ENCODE measurements at regions not wholly inside any gene's neighbourhood (a gene's known extent, or its start where the extent isn't known, plus 50 kb on each side); places are given as distances from the start of the nearest gene placed in this dataset.

DNA sequence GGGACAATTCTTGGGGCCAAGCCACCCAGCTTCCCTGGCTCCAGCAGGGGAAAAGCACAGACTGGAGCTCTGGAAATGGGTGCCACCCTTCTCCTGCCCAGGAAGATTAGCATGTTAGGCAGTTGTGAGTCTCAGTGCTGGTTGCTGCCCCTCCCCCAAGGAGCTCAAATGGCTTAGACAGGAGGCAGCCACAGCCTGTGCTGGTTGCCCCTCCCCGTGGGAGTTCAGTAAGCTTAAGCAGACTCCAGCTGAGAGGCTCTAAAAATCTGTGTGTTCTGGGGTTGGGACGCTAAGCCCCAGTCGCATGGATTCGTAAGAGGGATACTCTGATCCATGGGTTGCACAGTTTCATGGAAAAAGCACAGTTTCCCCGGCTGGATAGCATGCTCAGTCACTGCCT is 92.7 kb upstream of the NDST3 start:
- TF ChIP-seq EP300 (IDR thresholded peaks at IDR 0.05) = no peak
- TF ChIP-seq CTCF (IDR thresholded peaks at IDR 0.05) = no peak
- TF ChIP-seq POLR2A (IDR thresholded peaks at IDR 0.05) = no peak
- TF ChIP-seq POLR2AphosphoS5 (IDR thresholded peaks at IDR 0.05) = no peak
- H3K36me3 ChIP-seq = no peaks in the 10 kb centered on the region
- H3K9me3 ChIP-seq = peaks cover 0 to 3% (median 0%) of the 10 kb centered on the region in 4 donors
- ATAC-seq (ENCODE audit: low FRiP score in 2 of 2) = no peak
- no peaks in the 10 kb centered on the region for H3K4me1 ChIP-seq
- 64 to 80% methylated on average over 5 of the region's 5 CpGs for WGBS, 2 donors
- no peak overlapping the region for H3K4me3 ChIP-seq
- no peak for DNase-seq
- no peak overlapping the region for H3K27ac ChIP-seq
- H3K27me3 ChIP-seq = no peaks in the 10 kb centered on the region

- Histone ChIP-seq H3K36me3 (no peaks in the 10 kb centered on the region), H3K27me3 (no peaks in the 10 kb centered on the region), H3K4me3 (no peak overlapping the region), H3K9me3 (no peaks in the 10 kb centered on the region), H3K27ac (no peak overlapping the region), H3K4me1 (no peaks in the 10 kb centered on the region)
- WGBS, 2 donors = 71 to 77% methylated on average over 3 of the region's 3 CpGs
- ATAC-seq (ENCODE audit: low FRiP score in 2 of 2) (no peak), DNase-seq (no peak)
- TF ChIP-seq EP300 (IDR thresholded peaks at IDR 0.05) = no peak
- no peak for TF ChIP-seq CTCF (IDR thresholded peaks at IDR 0.05)
- TF ChIP-seq POLR2AphosphoS5 (IDR thresholded peaks at IDR 0.05) = no peak
- TF ChIP-seq POLR2A (IDR thresholded peaks at IDR 0.05) = no peak
Observed at GRCh38 chr4:117949621-117950020, 84.7 kb upstream of the NDST3 start.

- Histone ChIP-seq H3K9me3 (no peaks in the 10 kb centered on the region), H3K4me3 (no peak overlapping the region), H3K27ac (no peak overlapping the region), H3K36me3 (no peaks in the 10 kb centered on the region), H3K4me1 (no peaks in the 10 kb centered on the region), H3K27me3 (no peaks in the 10 kb centered on the region)
- TF ChIP-seq POLR2AphosphoS5 (IDR thresholded peaks at IDR 0.05) = no peak
- DNase-seq (no peak), ATAC-seq (ENCODE audit: low FRiP score in 2 of 2) (no peak)
Observed at GRCh38 chr4:117957571-117957970, 76.7 kb upstream of the NDST3 start.

DNA sequence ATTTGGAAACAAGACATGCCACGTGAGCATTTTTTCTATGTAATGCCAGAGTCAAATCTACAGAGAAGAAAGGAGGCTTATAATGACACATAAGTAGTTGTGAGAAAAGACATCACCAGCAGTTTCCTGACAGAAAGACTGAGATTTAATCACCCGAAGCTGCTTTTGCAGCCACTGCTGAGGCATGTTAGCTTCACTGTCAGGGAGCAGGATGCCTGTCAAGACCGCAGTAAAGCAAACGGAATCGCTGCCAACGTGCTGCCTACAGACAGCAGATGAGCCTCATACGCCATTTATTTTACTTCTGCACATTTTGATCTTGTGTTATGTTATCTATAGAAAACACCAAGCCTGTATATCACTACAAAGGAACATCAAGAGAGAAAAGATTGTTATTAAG is 68.7 kb upstream of the NDST3 start:
- H3K4me3 ChIP-seq = no peak overlapping the region
- H3K9me3 ChIP-seq = no peaks in the 10 kb centered on the region
- DNase-seq (no peak), ATAC-seq (ENCODE audit: low FRiP score in 2 of 2) (no peak)
- no peak overlapping the region for H3K27ac ChIP-seq
- H3K36me3 ChIP-seq = no peaks in the 10 kb centered on the region
- TF ChIP-seq EP300 (IDR thresholded peaks at IDR 0.05) = no peak
- TF ChIP-seq CTCF (IDR thresholded peaks at IDR 0.05) = no peak
- TF ChIP-seq POLR2A (IDR thresholded peaks at IDR 0.05) = no peak
- no peak for TF ChIP-seq POLR2AphosphoS5 (IDR thresholded peaks at IDR 0.05)
- H3K4me1 ChIP-seq = no peaks in the 10 kb centered on the region
- WGBS, 2 donors = 45 to 59% methylated on average over 7 of the region's 7 CpGs
- H3K27me3 ChIP-seq = no peaks in the 10 kb centered on the region

DNA sequence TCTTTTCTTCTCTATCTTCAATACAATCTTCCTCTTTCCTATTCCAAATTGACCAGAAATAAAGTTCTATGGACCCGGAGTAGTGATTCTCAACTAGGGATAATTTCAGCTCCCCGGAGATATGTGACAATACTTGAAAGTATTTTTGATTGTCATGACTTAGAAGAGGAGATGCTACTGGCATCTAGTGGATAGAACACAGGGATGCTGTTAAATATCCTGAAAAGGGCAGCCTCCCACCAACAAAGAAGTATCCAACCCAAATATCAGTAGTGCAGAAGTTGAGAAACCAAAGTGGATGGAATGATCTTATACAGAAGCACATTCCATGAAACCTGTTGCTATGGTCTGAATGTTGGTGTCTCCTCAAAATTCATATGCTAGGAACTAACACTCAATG is 65.7 kb upstream of the NDST3 start:
- TF ChIP-seq POLR2A (IDR thresholded peaks at IDR 0.05) (no peak), CTCF (IDR thresholded peaks at IDR 0.05) (no peak), POLR2AphosphoS5 (IDR thresholded peaks at IDR 0.05) (no peak), EP300 (IDR thresholded peaks at IDR 0.05) (no peak)
- no peak overlapping the region for H3K4me3 ChIP-seq
- WGBS, 2 donors = 91 to 94% methylated on average over 2 of the region's 2 CpGs

More for the DNA sequence above, 65.7 kb upstream of the NDST3 start:
- no peak for DNase-seq
- Histone ChIP-seq H3K36me3 (no peaks in the 10 kb centered on the region), H3K4me1 (no peaks in the 10 kb centered on the region), H3K9me3 (no peaks in the 10 kb centered on the region), H3K27me3 (no peaks in the 10 kb centered on the region), H3K27ac (no peak overlapping the region)
- ATAC-seq (ENCODE audit: low FRiP score in 2 of 2) = no peak
